ENCODE measurements at regions not wholly inside any gene's neighbourhood (a gene's known extent, or its start where the extent isn't known, plus 50 kb on each side); places are given as distances from the start of the nearest gene placed in this dataset.

DNA sequence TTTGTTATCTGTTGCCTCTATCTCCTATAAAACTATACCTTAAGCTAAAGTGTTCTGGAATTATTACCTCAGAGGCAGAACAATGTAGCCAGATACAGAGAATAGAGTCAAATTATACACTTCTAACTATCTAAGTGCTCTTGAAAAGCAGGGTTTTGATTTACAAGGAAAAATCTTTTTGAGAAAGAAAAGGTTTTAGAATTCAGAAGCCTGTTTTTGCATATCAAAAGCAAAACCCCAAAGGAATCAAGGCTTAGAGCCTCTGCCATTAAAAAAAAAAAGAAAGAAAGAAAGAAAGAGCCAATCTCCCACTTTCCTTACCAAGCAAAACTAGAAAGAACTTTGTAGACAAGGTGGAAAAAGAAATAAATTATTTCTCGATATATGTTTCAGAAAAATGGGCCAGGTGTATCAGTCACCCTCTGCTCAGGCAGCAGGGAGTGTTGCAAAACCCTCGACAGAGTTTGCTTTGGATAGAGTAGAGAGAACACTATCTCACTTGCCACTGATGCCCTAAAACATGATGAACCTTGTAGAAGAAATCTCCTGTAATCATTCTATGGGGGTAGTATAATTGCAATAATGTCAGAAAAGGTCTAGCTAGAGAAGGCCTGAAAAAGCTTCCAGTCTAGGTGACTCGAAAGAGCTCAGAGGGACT is 318.3 kb downstream of the PCDH10 start:
- TF ChIP-seq EZH2 (IDR thresholded peaks at IDR 0.05; ENCODE audit: insufficient read depth, poor library complexity, severe bottlenecking) = no peak
- no peak for TF ChIP-seq EZH2phosphoT487 (IDR thresholded peaks at IDR 0.05; ENCODE audit: insufficient read depth, low read depth)

All from GM23248 (cell line).